GM12872 (cell line): ENCODE measurements at regions not wholly inside any gene's neighbourhood (a gene's known extent, or its start where the extent isn't known, plus 50 kb on each side); places are given as distances from the start of the nearest gene placed in this dataset.
A peak's percentile ranks its signal among the peaks of the same experiment; 100 is the strongest.

Experiments used
- CTCF ChIP-seq: IDR thresholded peaks from 3 replicates; pipeline ENCODE4 v1.5.1; 2011; ENCODE audit warnings: low read depth, mild to moderate bottlenecking, low read length, moderate library complexity; ENCODE audit not compliant: insufficient read depth

GRCh38 chr13:89916551-89916950 lies 1430.9 kb upstream of the MIR17HG start:
- no peak for TF ChIP-seq CTCF

- no peak for TF ChIP-seq CTCF
Measured at GRCh38 chr13:89920461-89920860, 1427.0 kb upstream of the MIR17HG start.

GRCh38 chr13:89923052-89923451 lies 1424.4 kb upstream of the MIR17HG start:
- no peak for TF ChIP-seq CTCF

GRCh38 chr13:89923736-89924135 lies 1423.8 kb upstream of the MIR17HG start:
- no peak for TF ChIP-seq CTCF

- TF ChIP-seq CTCF: 0 out of 3 replicates have a peak, but pooled peaks have one; percentile 12
Measured at GRCh38 chr13:89925107-89925506, 1422.4 kb upstream of the MIR17HG start.

- TF ChIP-seq CTCF: no peak
Measured at GRCh38 chr13:89930861-89931260, 1416.6 kb upstream of the MIR17HG start.

- no peak for TF ChIP-seq CTCF
Measured at GRCh38 chr13:89932902-89933301, 1414.6 kb upstream of the MIR17HG start.

GRCh38 chr13:89936256-89936655 lies 1411.2 kb upstream of the MIR17HG start:
- TF ChIP-seq CTCF: no peak
